OCI-LY7 (cell line): ENCODE measurements at regions not wholly inside any gene's neighbourhood (a gene's known extent, or its start where the extent isn't known, plus 50 kb on each side); places are given as distances from the start of the nearest gene placed in this dataset.

Experiments used
- BruUV-seq: library from RNA; stranded (reverse); fragments of 400-500 nt; replicated peaks from 2 replicates; lab custom pipeline; 2021; lab: Mats Ljungman, UMichigan
- CTCF ChIA-PET: fragments of 300-600 bp; sonication (Branson Sonifier 250); formaldehyde crosslinking; loops from one replicate; lab custom pipeline; 2022; ENCODE audit warnings: antibody characterized with exemption; ENCODE audit not compliant: unreplicated experiment; lab: Charles Lee
- POLR2A ChIA-PET: fragments of 300-600 bp; sonication (Branson Sonifier 250); formaldehyde crosslinking; loops from one replicate; lab custom pipeline; 2022; ENCODE audit warnings: antibody characterized with exemption; lab: Charles Lee
- DNase-seq: peaks from one replicate; pipeline ENCODE4 v3.0.0-alpha.2; 2015; ENCODE audit warnings: low spot score
- H2AFZ ChIP-seq: fragments of 200-600 bp; sonication (generic), shearing (Covaris generic); 2 replicates; pipeline ENCODE4 v1.6.1; 2014; ENCODE audit warnings: mild to moderate bottlenecking, antibody characterized with exemption, low read length, moderate library complexity
- H3K27ac ChIP-seq: fragments of 200-600 bp; sonication (generic); 2 replicates; pipeline ENCODE4 v1.5.1; 2014; ENCODE audit warnings: mixed run types, low read depth, mild to moderate bottlenecking, moderate library complexity, low read length, inconsistent platforms; ENCODE audit not compliant: poor library complexity, severe bottlenecking
- H3K36me3 ChIP-seq: fragments of 200-600 bp; sonication (generic); 2 replicates; pipeline ENCODE4 v1.6.1; 2014; ENCODE audit warnings: mild to moderate bottlenecking, antibody characterized with exemption, low read length, moderate library complexity, mixed read lengths; ENCODE audit not compliant: insufficient read depth
- H3K4me1 ChIP-seq: fragments of 200-600 bp; sonication (generic); 2 replicates; pipeline ENCODE4 v1.5.1; 2014; ENCODE audit warnings: mild to moderate bottlenecking, low read length; ENCODE audit not compliant: insufficient read depth, poor library complexity, severe bottlenecking
- H3K4me2 ChIP-seq: fragments of 200-600 bp; sonication (generic); 2 replicates; pipeline ENCODE4 v1.6.1; 2014; ENCODE audit warnings: mild to moderate bottlenecking, low read length
- H3K4me3 ChIP-seq: fragments of 200-600 bp; sonication (generic); 2 replicates; pipeline ENCODE4 v1.5.1; 2014; ENCODE audit warnings: mild to moderate bottlenecking, low read depth, low read length; ENCODE audit not compliant: poor library complexity, severe bottlenecking
- H3K79me2 ChIP-seq: fragments of 200-600 bp; sonication (generic); 2 replicates; pipeline ENCODE4 v1.6.1; 2016; ENCODE audit warnings: low read depth, mild to moderate bottlenecking, low read length, moderate library complexity, mixed read lengths; ENCODE audit not compliant: insufficient read depth
- H3K9me2 ChIP-seq: fragments of 200-600 bp; sonication (generic); 2 replicates; pipeline ENCODE4 v1.6.1; 2016; ENCODE audit warnings: mild to moderate bottlenecking, low read length, mixed read lengths; ENCODE audit not compliant: insufficient read depth
- H3K9me3 ChIP-seq: fragments of 200-600 bp; sonication (generic); 2 replicates; pipeline ENCODE4 v1.6.1; 2014; ENCODE audit warnings: mild to moderate bottlenecking, mixed run types, low read length, mixed read lengths
- H4K20me1 ChIP-seq: fragments of 200-600 bp; sonication (generic); 2 replicates; pipeline ENCODE4 v1.6.1; 2014; ENCODE audit warnings: mild to moderate bottlenecking, antibody characterized with exemption, low read length, moderate library complexity, mixed read lengths; ENCODE audit not compliant: insufficient read depth
- CTCF ChIP-seq: fragments of 200-600 bp; sonication (generic); conservative IDR thresholded peaks from 2 replicates; pipeline ENCODE4 v1.5.1; 2014; ENCODE audit warnings: mild to moderate bottlenecking, antibody characterized with exemption, low read length, moderate library complexity, mixed read lengths
- EZH2phosphoT487 ChIP-seq: fragments of 200-600 bp; sonication (generic); IDR thresholded peaks from 2 replicates; pipeline ENCODE4 v1.6.1; 2018; ENCODE audit warnings: low read depth, borderline replicate concordance, mild to moderate bottlenecking, mixed run types, antibody characterized with exemption, low read length, moderate library complexity, mixed read lengths
- intact Hi-C: fragments of 100-400 bp; cut with micrococcal nuclease; formaldehyde crosslinking; loops from one replicate; pipeline ENCODE4 v1.10.0; 2022; ENCODE audit not compliant: unreplicated experiment

- H2AFZ ChIP-seq, result no peak overlapping the region
- POLR2A ChIA-PET, result no interaction called here
Measured at GRCh38 chr11:70604221-70604620, 205.9 kb downstream of the CTTN start.

GRCh38 chr11:70604630-70605467 is 206.5 kb downstream of the CTTN start:
- CTCF ChIA-PET, result no interaction called here
- TF ChIP-seq EZH2phosphoT487 (no peak), CTCF (no peak)
- Histone ChIP-seq H2AFZ (no peak overlapping the region), H3K4me3 (no peak overlapping the region), H3K79me2 (no peaks in the 10 kb centered on the region), H3K9me3 (no peaks in the 10 kb centered on the region), H3K9me2 (no peaks in the 10 kb centered on the region), H3K4me1 (no peaks in the 10 kb centered on the region), H3K36me3 (no peaks in the 10 kb centered on the region), H4K20me1 (no peaks in the 10 kb centered on the region), H3K27ac (no peak overlapping the region), H3K4me2 (no peak overlapping the region)
- DNase-seq, result no peak
- BruUV-seq, result no TSS peak
- POLR2A ChIA-PET, result no interaction called here
- intact Hi-C loops, result no loop called here

More at GRCh38 chr11:70604221-70604620, 205.9 kb downstream of the CTTN start:
- Histone ChIP-seq H3K4me2 (no peak overlapping the region), H3K4me1 (no peaks in the 10 kb centered on the region), H4K20me1 (no peaks in the 10 kb centered on the region), H3K4me3 (no peak overlapping the region), H3K27ac (no peak overlapping the region), H3K9me2 (no peaks in the 10 kb centered on the region), H3K36me3 (no peaks in the 10 kb centered on the region), H3K79me2 (no peaks in the 10 kb centered on the region), H3K9me3 (no peaks in the 10 kb centered on the region)
- BruUV-seq, result no TSS peak
- intact Hi-C loops, result no loop called here
- TF ChIP-seq CTCF, result no peak
- TF ChIP-seq EZH2phosphoT487, result no peak
- no peak for DNase-seq
- CTCF ChIA-PET, result no interaction called here

- Histone ChIP-seq H3K79me2 (no peaks in the 10 kb centered on the region), H3K36me3 (no peaks in the 10 kb centered on the region), H3K9me2 (no peaks in the 10 kb centered on the region), H3K4me2 (no peak overlapping the region), H3K9me3 (no peaks in the 10 kb centered on the region), H3K4me1 (no peaks in the 10 kb centered on the region), H2AFZ (no peak overlapping the region), H3K4me3 (no peak overlapping the region), H3K27ac (no peak overlapping the region), H4K20me1 (no peaks in the 10 kb centered on the region)
- POLR2A ChIA-PET, result no interaction called here
- TF ChIP-seq CTCF (no peak), EZH2phosphoT487 (no peak)
- CTCF ChIA-PET, result no interaction called here
- no TSS peak for BruUV-seq
- intact Hi-C loops, result no loop called here
- DNase-seq, result no peak
Measured at GRCh38 chr11:70605468-70605815, 207.1 kb downstream of the CTTN start.
